ENCODE measurements at regions not wholly inside any gene's neighbourhood (a gene's known extent, or its start where the extent isn't known, plus 50 kb on each side); places are given as distances from the start of the nearest gene placed in this dataset.
"Not testable (repeated sequence)": the region's sequence is repeated elsewhere in the genome, so short reads cannot be mapped to it uniquely, and the experiment has no call there.

DNA sequence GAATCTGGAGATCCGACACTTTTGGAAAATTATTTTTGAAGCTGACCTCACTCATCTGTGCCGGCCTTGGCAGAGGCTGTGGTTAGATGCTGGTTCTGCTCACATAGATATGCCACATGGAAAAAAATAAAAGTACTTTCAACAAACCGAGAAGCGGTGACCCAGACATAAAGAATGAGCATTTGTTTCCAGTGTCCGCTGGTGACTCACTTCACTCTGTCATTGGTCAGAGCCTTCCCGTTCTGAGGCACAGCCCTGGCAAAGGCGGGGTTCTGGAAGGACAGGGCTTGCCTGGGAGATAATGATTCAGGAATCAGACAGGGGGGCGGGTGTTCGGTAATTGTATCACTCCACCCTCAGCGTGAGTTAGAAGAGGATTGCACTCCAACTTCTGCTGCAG lies 172.4 kb upstream of the MXRA5 start:
- TF ChIP-seq, protein P1, sequence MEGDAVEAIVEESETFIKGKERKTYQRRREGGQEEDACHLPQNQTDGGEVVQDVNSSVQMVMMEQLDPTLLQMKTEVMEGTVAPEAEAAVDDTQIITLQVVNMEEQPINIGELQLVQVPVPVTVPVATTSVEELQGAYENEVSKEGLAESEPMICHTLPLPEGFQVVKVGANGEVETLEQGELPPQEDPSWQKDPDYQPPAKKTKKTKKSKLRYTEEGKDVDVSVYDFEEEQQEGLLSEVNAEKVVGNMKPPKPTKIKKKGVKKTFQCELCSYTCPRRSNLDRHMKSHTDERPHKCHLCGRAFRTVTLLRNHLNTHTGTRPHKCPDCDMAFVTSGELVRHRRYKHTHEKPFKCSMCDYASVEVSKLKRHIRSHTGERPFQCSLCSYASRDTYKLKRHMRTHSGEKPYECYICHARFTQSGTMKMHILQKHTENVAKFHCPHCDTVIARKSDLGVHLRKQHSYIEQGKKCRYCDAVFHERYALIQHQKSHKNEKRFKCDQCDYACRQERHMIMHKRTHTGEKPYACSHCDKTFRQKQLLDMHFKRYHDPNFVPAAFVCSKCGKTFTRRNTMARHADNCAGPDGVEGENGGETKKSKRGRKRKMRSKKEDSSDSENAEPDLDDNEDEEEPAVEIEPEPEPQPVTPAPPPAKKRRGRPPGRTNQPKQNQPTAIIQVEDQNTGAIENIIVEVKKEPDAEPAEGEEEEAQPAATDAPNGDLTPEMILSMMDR (IDR thresholded peaks at IDR 0.05; ENCODE audit: unreplicated experiment in 3 of 3), result no peak
- no peak overlapping the region for H3K4me3 Mint-ChIP-seq
- peaks cover 5% of the 10 kb centered on the region for H3K9me3 Mint-ChIP-seq
- no peak overlapping the region for H3K27ac Mint-ChIP-seq
- H3K4me1 Mint-ChIP-seq, result no peaks in the 10 kb centered on the region
- no peaks in the 10 kb centered on the region for H3K36me3 Mint-ChIP-seq (ENCODE audit: low read depth)
- no peaks in the 10 kb centered on the region for H3K27me3 Mint-ChIP-seq (ENCODE audit: low read depth)

DNA sequence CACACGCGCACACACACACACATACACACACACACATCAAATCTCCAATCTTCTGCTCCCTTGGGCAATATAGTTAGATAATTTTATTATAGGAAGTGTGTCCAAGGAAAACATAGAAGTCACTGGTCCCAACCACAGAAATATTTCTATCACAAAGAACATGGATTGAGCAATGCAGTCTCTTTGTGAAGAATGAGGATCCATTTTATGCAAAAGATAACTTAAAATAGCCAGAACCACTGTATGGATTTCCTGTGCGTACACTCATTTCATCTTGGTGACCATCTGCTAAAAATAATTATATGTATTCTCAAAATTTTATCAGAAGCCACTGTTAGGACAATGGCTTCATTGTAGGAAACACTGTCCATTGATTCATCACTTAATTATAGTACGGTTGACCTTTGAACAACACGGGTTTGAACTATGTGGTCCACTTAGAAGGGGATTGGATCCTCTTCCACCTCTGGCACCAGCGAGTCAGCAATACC lies 169.6 kb upstream of the MXRA5 start:
- Mint-ChIP-seq H3K36me3 (ENCODE audit: low read depth) (no peaks in the 10 kb centered on the region), H3K27ac (no peak overlapping the region), H3K27me3 (ENCODE audit: low read depth) (no peaks in the 10 kb centered on the region), H3K4me1 (no peaks in the 10 kb centered on the region), H3K4me3 (no peak overlapping the region), H3K9me3 (peaks cover 8% of the 10 kb centered on the region)
- TF ChIP-seq, protein P1 (IDR thresholded peaks at IDR 0.05; ENCODE audit: unreplicated experiment in 3 of 3), result no peak

DNA sequence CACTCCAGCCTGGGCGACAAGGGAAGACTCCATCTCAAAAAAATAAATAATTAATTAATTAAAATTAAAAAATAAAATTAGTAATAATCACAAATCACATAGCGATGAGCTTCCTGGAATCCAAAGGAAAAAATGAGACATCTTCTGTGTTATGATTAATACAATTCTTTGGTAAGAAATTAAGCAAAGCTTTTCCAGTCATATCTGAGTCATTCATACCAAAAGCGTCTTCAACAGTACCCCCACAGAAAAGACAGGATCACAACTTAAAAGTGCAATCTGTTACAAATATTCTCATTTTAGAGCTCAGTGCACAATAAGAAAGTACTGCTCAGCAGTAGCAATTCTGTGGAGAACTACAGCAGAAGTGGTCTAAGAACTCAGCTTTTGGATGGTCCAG lies 168.5 kb upstream of the MXRA5 start:
- Mint-ChIP-seq H3K27ac (no peak overlapping the region), H3K4me3 (no peak overlapping the region), H3K27me3 (ENCODE audit: low read depth) (no peaks in the 10 kb centered on the region), H3K4me1 (no peaks in the 10 kb centered on the region), H3K9me3 (peaks cover 8% of the 10 kb centered on the region), H3K36me3 (ENCODE audit: low read depth) (no peaks in the 10 kb centered on the region)
- TF ChIP-seq, protein P1 (IDR thresholded peaks at IDR 0.05; ENCODE audit: unreplicated experiment in 3 of 3), result no peak

DNA sequence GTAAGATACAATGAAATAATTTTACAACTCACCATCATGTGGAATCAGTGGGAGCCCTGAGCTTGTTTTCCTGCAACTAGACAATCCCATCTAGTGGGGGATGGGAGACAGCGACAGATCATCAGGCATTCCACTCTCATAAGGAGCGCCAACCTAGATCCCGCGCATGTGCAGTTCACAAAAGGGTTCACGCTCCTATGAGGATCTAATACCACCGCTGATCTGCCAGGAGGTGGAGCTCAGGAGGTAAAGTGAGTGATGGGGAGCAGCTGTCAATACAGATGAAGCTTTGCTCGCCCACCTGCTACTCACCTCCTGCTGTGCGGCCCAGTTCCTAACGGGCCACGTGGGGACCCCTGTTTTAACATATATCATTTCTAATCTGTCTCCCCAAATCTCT lies 165.7 kb upstream of the MXRA5 start:
- H3K27me3 Mint-ChIP-seq (ENCODE audit: low read depth); H3K4me1 Mint-ChIP-seq; H3K9me3 Mint-ChIP-seq; H3K4me3 Mint-ChIP-seq; H3K36me3 Mint-ChIP-seq (ENCODE audit: low read depth); H3K27ac Mint-ChIP-seq: not testable (repeated sequence)

DNA sequence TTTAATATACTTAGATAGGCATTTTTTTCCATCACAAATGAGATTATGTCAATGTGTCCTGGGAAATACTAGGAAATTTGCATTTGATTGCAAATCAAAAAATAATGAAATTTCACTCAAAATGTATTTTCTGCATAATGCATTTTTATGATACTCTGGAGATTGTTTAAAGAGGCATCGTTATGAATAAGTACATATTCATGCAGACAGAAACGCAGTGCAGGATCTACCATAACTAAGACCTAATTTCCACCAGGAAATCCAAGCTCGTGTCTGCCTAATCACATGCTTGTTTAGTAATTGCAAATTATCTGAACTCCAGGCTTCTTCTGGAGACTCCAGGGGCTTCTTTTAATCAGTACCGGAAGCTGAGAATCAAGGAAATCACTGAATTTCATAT lies 163.5 kb upstream of the MXRA5 start:
- Mint-ChIP-seq H3K27ac (no peak overlapping the region), H3K27me3 (ENCODE audit: low read depth) (no peaks in the 10 kb centered on the region), H3K36me3 (ENCODE audit: low read depth) (no peaks in the 10 kb centered on the region), H3K4me3 (no peak overlapping the region), H3K4me1 (peaks cover 5% of the 10 kb centered on the region), H3K9me3 (peaks cover 7% of the 10 kb centered on the region)
- TF ChIP-seq, protein P1 (IDR thresholded peaks at IDR 0.05; ENCODE audit: unreplicated experiment in 3 of 3), result no peak

DNA sequence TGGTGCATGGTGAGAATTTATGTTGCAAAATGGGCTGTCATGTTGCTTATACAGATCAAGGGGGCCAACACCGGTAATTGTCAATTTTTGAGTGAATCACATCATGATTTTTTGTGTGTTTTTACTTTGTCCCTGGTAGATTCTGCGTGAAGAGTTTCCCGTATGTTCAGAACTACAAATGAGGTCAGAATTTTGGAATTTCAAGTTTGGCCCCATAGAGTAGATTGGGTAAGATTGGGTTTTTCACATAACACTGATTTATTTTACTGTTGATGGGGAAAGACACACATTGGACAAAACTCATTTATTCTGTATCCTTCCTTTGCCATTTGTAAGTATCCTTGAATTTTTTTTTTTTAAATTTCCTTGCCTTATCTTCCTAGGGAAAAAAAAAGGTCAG lies 158.5 kb upstream of the MXRA5 start:
- H3K4me1 Mint-ChIP-seq, result peaks cover 32% of the 10 kb centered on the region
- H3K27me3 Mint-ChIP-seq (ENCODE audit: low read depth), result peaks cover under 1% of the 10 kb centered on the region
- no peaks in the 10 kb centered on the region for H3K36me3 Mint-ChIP-seq (ENCODE audit: low read depth)
- TF ChIP-seq, protein P1 (IDR thresholded peaks at IDR 0.05; ENCODE audit: unreplicated experiment in 3 of 3), result no peak
- H3K27ac Mint-ChIP-seq, result no peak overlapping the region
- peaks cover 6% of the 10 kb centered on the region for H3K9me3 Mint-ChIP-seq
- no peak overlapping the region for H3K4me3 Mint-ChIP-seq
